ENCODE measurements at regions not wholly inside any gene's neighbourhood (a gene's known extent, or its start where the extent isn't known, plus 50 kb on each side); places are given as distances from the start of the nearest gene placed in this dataset.

DNA sequence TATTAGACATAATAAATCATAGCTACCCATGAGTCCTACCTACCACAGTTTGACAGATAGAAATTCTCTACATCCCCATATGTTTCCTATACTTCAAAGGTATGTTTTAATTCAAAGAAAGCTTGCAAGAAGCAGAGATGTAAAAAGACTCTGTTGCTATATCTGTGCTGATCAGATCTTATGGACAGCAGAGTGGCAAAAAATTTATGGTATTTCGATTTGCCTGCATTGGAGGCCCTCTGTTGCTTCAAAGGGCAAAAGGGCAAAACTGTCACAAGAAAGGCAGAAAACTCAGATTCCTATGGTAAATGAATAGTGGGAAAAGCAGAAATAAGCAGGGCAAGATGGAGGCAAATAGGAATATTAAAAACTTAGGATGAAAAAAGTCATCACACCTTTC lies 447.8 kb upstream of the SPHKAP start:
- TF ChIP-seq, protein P1, sequence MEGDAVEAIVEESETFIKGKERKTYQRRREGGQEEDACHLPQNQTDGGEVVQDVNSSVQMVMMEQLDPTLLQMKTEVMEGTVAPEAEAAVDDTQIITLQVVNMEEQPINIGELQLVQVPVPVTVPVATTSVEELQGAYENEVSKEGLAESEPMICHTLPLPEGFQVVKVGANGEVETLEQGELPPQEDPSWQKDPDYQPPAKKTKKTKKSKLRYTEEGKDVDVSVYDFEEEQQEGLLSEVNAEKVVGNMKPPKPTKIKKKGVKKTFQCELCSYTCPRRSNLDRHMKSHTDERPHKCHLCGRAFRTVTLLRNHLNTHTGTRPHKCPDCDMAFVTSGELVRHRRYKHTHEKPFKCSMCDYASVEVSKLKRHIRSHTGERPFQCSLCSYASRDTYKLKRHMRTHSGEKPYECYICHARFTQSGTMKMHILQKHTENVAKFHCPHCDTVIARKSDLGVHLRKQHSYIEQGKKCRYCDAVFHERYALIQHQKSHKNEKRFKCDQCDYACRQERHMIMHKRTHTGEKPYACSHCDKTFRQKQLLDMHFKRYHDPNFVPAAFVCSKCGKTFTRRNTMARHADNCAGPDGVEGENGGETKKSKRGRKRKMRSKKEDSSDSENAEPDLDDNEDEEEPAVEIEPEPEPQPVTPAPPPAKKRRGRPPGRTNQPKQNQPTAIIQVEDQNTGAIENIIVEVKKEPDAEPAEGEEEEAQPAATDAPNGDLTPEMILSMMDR (IDR thresholded peaks at IDR 0.05; ENCODE audit: insufficient read depth, low read length, poor library complexity, severe bottlenecking), result no peak
- TF ChIP-seq EZH2phosphoT487 (conservative IDR thresholded peaks at IDR 0.05; ENCODE audit: low read length), result no peak
